KMS-11 (cell line): ENCODE measurements at regions not wholly inside any gene's neighbourhood (a gene's known extent, or its start where the extent isn't known, plus 50 kb on each side); places are given as distances from the start of the nearest gene placed in this dataset.
"Not testable (repeated sequence)": the region's sequence is repeated elsewhere in the genome, so short reads cannot be mapped to it uniquely, and the experiment has no call there.

Experiments used
- H2AFZ ChIP-seq: fragments of 200-600 bp; sonication (generic); 2 replicates; pipeline ENCODE4 v1.6.1; 2016; ENCODE audit warnings: antibody characterized with exemption, mixed run types, low read depth
- H3K27ac ChIP-seq: fragments of 200-600 bp; sonication (generic); 2 replicates; pipeline ENCODE4 v1.6.1; 2016; ENCODE audit warnings: mild to moderate bottlenecking, mixed run types
- H3K27me3 ChIP-seq: fragments of 200-600 bp; sonication (generic); 2 replicates; pipeline ENCODE4 v1.6.1; 2017; ENCODE audit warnings: mild to moderate bottlenecking, low read depth, mixed run types, moderate library complexity; ENCODE audit not compliant: insufficient read depth
- H3K36me3 ChIP-seq: fragments of 200-600 bp; sonication (generic); 2 replicates; pipeline ENCODE4 v1.6.1; 2017; ENCODE audit warnings: mild to moderate bottlenecking, mixed run types; ENCODE audit not compliant: insufficient read depth
- H3K4me1 ChIP-seq: fragments of 200-600 bp; sonication (generic); 2 replicates; pipeline ENCODE4 v1.6.1; 2016; ENCODE audit warnings: mild to moderate bottlenecking, low read depth, mixed run types; ENCODE audit not compliant: poor library complexity, severe bottlenecking
- H3K4me2 ChIP-seq: fragments of 200-600 bp; sonication (generic); 2 replicates; pipeline ENCODE4 v1.7.0; 2016; ENCODE audit warnings: mild to moderate bottlenecking, mixed run types
- H3K4me3 ChIP-seq: fragments of 200-600 bp; sonication (generic); IDR thresholded peaks from 2 replicates; pipeline ENCODE4 v1.6.1; 2017; ENCODE audit warnings: low read depth, low read length, mixed read lengths; ENCODE audit not compliant: insufficient read depth
- H3K79me2 ChIP-seq: fragments of 200-600 bp; sonication (generic); 2 replicates; pipeline ENCODE4 v1.6.1; 2016; ENCODE audit warnings: low read depth, mixed run types; ENCODE audit not compliant: insufficient read depth
- H3K9ac ChIP-seq: fragments of 200-600 bp; sonication (generic); 2 replicates; pipeline ENCODE4 v1.6.1; 2016; ENCODE audit warnings: mild to moderate bottlenecking, mixed run types
- H4K20me1 ChIP-seq: fragments of 200-600 bp; sonication (generic); 2 replicates; pipeline ENCODE4 v1.6.1; 2016; ENCODE audit warnings: mild to moderate bottlenecking, mixed run types; ENCODE audit not compliant: insufficient read depth
- TF ChIP-seq, protein P1 (sequence below): fragments of 200-600 bp; sonication (generic); conservative IDR thresholded peaks from 2 replicates; pipeline ENCODE4 v1.6.1; 2017; ENCODE audit warnings: low read depth, mild to moderate bottlenecking, antibody characterized with exemption, low read length, moderate library complexity, mixed read lengths

DNA sequence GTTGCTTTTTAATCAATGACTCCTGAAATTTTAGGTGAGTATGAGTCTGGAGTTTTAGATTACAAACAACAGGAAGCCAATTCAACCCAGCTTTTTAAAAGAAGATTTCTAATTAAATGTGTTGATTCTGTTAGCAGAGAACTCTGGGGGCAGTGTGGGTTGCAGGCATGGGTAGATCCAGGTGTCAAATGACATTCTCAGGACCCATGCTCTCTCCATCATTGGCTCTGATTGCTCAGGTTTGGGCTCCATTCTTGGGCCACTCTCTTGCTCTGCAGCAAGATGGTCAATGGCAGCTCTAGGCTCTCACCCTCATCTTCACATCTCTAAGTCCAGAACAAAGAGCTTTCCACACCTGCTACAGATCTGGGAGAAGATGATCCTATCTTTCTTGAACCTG, 463.7 kb downstream of the PREX1 start:
- Histone ChIP-seq H3K27me3 (peaks cover 30% of the 10 kb centered on the region), H3K27ac (no peak overlapping the region), H3K4me1 (no peaks in the 10 kb centered on the region), H3K4me3 (no peak overlapping the region), H4K20me1 (no peaks in the 10 kb centered on the region), H2AFZ (no peak overlapping the region), H3K36me3 (no peaks in the 10 kb centered on the region), H3K9ac (no peak overlapping the region), H3K79me2 (no peaks in the 10 kb centered on the region), H3K4me2 (no peak overlapping the region)
- TF ChIP-seq, protein P1, sequence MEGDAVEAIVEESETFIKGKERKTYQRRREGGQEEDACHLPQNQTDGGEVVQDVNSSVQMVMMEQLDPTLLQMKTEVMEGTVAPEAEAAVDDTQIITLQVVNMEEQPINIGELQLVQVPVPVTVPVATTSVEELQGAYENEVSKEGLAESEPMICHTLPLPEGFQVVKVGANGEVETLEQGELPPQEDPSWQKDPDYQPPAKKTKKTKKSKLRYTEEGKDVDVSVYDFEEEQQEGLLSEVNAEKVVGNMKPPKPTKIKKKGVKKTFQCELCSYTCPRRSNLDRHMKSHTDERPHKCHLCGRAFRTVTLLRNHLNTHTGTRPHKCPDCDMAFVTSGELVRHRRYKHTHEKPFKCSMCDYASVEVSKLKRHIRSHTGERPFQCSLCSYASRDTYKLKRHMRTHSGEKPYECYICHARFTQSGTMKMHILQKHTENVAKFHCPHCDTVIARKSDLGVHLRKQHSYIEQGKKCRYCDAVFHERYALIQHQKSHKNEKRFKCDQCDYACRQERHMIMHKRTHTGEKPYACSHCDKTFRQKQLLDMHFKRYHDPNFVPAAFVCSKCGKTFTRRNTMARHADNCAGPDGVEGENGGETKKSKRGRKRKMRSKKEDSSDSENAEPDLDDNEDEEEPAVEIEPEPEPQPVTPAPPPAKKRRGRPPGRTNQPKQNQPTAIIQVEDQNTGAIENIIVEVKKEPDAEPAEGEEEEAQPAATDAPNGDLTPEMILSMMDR = no peak

DNA sequence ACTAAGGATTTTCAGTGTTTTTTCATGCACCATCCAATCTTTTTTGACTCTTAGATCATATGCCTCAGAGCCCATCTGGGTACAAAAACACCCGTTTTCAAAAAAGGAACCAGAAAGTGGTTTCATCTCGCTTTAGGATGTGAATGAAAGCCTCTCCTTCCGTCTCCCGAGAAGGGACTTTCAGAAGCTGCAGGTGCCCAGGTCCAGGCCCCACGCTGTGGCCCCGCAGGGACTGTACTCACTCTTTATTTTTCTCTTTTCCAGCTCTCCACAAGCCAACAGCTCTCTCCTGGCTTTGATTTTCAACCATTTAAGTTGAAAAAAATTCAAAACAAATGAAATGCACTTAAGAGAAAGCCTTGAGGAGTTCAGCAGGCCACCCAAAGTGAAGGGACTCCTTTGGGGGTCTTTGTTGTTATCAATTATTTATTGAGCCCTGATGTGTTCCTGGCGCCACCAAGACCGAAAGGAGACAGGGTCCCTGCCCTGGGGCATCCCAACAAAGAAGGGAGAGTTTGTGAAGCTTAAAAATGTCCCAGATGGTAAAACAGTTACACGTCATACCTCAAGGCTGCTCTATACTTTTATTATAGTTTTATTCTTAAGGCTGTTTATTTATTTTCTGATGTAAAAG, 467.3 kb downstream of the PREX1 start:
- Histone ChIP-seq H3K4me3 (no peak overlapping the region), H2AFZ (no peak overlapping the region), H3K36me3 (no peaks in the 10 kb centered on the region), H3K27me3 (peaks cover 15% of the 10 kb centered on the region; the same call in 1 of the 2 replicates), H3K4me2 (no peak overlapping the region), H3K9ac (no peak overlapping the region), H4K20me1 (no peaks in the 10 kb centered on the region), H3K79me2 (no peaks in the 10 kb centered on the region), H3K4me1 (no peaks in the 10 kb centered on the region), H3K27ac (no peak overlapping the region)
- TF ChIP-seq, protein P1 = no peak

DNA sequence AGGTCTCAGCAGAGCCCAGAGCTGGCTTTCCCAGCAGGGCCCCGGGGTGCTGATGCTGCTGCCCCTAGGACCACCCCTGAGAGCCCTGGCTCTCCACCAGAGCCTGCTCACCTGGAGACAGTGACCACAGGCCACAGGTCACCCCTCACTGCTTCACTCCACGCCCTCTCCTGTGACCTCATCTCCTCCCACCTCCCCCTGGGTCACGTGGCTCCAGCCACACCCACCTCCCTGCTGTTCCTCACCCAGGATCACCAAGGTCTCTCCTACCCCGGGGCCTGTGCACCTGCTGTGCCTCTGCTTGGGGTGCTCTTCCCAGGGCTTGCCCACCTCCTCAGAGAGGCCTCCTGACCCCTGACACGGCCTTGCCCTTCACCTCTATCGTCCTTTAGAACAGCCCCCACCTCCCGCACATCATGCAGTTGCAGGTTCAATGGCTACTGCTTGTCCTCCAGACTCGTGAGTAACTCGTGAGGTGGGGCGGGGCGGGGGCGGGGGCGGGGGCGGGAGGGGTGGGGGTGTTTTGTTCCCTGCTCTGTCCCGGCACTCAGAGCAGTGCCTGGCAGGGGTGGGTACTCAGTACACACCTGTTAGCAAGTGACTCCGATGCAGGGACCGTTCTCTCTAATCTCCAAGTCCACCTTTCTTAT, 468.0 kb downstream of the PREX1 start:
- H4K20me1 ChIP-seq = no peaks in the 10 kb centered on the region
- TF ChIP-seq, protein P1 = no peak
- no peak overlapping the region for H3K9ac ChIP-seq
- no peak overlapping the region for H3K4me3 ChIP-seq
- H3K36me3 ChIP-seq = no peaks in the 10 kb centered on the region
- H3K27ac ChIP-seq = no peak overlapping the region
- H3K79me2 ChIP-seq = no peaks in the 10 kb centered on the region
- H3K4me1 ChIP-seq = no peaks in the 10 kb centered on the region
- no peak overlapping the region for H3K4me2 ChIP-seq
- peaks cover 16% of the 10 kb centered on the region; the same call in 1 of the 2 replicates for H3K27me3 ChIP-seq
- no peak overlapping the region for H2AFZ ChIP-seq

DNA sequence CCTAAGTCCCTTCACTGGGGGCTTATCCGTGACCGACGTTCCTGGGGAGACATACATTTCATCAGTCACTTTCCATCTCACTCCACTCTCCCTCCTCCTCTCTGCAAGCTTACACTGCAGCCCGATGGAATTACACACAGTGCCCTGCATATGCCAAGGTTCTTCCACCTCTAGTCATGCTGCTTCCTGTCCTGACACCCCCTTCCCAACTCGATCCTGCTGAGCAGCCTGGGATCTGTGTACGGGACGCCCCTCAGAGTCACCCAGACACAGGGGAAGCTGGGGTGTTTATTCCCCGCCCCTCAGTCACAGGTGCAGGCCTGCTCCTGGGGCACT, 468.8 kb downstream of the PREX1 start:
- not testable (repeated sequence) for H4K20me1 ChIP-seq, H3K79me2 ChIP-seq, H3K27ac ChIP-seq, H3K4me3 ChIP-seq, H3K4me1 ChIP-seq, H2AFZ ChIP-seq, H3K36me3 ChIP-seq, H3K9ac ChIP-seq, H3K4me2 ChIP-seq
- H3K27me3 ChIP-seq = peaks cover 20% of the 10 kb centered on the region; the same call in 1 of the 2 replicates
